ENCODE measurements at regions not wholly inside any gene's neighbourhood (a gene's known extent, or its start where the extent isn't known, plus 50 kb on each side); places are given as distances from the start of the nearest gene placed in this dataset.

DNA sequence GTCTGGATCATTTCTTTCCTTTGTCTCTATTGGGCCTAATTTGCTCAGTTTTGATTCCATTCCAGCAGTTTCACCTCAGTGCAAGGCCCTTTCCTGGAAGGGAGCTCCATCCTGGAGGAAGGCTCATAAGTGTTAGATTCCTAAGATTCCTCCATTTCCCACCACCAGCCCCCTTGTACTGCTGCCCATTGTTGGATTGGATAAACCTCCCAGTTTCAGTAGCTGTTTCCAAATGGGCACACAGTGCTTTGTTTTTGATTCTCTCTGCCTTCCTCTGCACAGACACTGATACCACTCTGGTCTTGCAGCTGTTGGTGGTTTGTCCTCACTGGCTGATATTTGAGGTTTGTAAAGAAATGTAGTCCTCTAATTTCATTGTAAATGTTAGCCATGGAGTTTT, 158.9 kb downstream of the SLC15A5 start:
- DNase-seq = peak; percentile 93
- H3K56ac ChIP-seq (ENCODE audit: low read length) = peak overlapping the region; percentile 75
- H3K4me2 ChIP-seq (ENCODE audit: low read length) = peak overlapping the region; percentile 31

DNA sequence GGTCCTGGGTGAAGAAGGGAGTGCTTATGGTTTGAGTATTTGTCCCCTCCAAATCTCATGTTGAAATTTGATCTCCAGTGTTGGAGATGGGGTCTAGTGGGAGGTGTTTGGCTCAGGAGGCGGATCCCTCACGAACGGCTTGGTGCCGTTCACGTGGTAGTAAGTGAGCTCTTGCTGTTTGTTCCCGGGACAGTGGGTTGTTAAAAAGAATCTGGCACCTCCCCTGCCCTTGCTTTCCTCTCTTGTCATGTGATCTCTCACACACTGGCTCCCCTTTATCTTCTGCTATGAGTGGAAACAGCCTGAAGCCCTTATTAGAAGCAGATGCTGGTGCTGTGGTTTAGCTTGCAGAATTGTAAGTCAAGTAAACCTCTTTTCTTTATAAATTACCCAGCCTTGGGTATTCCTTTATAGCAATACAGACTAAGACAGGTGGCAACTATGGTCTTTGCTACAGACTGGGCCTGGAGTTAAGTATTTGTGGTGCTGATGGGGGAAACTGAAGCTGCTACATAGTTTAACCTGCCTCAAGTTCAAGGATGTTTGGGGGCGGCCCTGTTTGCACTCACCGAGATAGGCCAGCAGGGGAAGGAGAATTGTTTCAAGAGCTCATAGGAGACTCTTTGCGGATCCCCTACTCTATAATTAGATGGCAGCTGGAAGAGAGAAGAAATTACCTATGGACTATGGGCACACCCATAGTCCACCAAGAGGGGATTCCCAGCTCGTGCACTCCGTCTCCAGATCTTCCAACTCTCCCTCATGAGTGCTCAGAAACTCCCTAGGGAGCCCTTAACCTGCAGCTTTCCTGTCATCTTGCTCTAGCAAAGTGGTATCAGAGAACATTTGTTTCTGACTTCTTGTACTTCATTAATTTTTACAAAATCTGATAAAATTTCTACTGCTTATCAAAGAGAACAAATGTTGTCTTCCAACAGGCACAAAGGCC, 164.6 kb downstream of the SLC15A5 start:
- no peak overlapping the region for H3K4me3 ChIP-seq (ENCODE audit: low read length)
- H3K36me3 ChIP-seq (ENCODE audit: control insufficient read depth, insufficient read depth, low read length) = no peaks in the 10 kb centered on the region
- no peak overlapping the region for H3K23ac ChIP-seq (ENCODE audit: low read length)

More for the DNA sequence above, 158.9 kb downstream of the SLC15A5 start:
- H3K9ac ChIP-seq (ENCODE audit: low read length) = no peak overlapping the region
- no peak overlapping the region for H2BK15ac ChIP-seq (replicated peaks; ENCODE audit: low read depth)
- no peaks in the 10 kb centered on the region for H3K79me2 ChIP-seq (ENCODE audit: control insufficient read depth, insufficient read depth, low read length)
- peaks cover 13% of the 10 kb centered on the region for H3K4me1 ChIP-seq (ENCODE audit: control insufficient read depth, low read depth, low read length)
- peak overlapping the region; percentile 65 for H3K27ac ChIP-seq (ENCODE audit: low read depth, low read length)
- no peak overlapping the region for H3K23ac ChIP-seq (ENCODE audit: low read length)
- H2AK5ac ChIP-seq (ENCODE audit: low read length) = no peak overlapping the region
- H3K36me3 ChIP-seq (ENCODE audit: control insufficient read depth, insufficient read depth, low read length) = no peaks in the 10 kb centered on the region
- H3K18ac ChIP-seq (ENCODE audit: low read length) = no peak overlapping the region
- H3K27me3 ChIP-seq (ENCODE audit: insufficient read depth, low read length, poor library complexity) = no peaks in the 10 kb centered on the region
- H2BK5ac ChIP-seq (ENCODE audit: low read length) = peak overlapping the region; percentile 85
- peak overlapping the region; percentile 40 for H4K5ac ChIP-seq (ENCODE audit: low read length)
- H3K4ac ChIP-seq (ENCODE audit: low read depth, low read length) = no peak overlapping the region
- H3K79me1 ChIP-seq (ENCODE audit: low read length) = no peaks in the 10 kb centered on the region
- H2BK120ac ChIP-seq (ENCODE audit: low read depth, low read length) = no peak overlapping the region
- H3K4me3 ChIP-seq (ENCODE audit: low read length) = no peak overlapping the region
- H4K8ac ChIP-seq (ENCODE audit: low read depth, low read length) = no peak overlapping the region

DNA sequence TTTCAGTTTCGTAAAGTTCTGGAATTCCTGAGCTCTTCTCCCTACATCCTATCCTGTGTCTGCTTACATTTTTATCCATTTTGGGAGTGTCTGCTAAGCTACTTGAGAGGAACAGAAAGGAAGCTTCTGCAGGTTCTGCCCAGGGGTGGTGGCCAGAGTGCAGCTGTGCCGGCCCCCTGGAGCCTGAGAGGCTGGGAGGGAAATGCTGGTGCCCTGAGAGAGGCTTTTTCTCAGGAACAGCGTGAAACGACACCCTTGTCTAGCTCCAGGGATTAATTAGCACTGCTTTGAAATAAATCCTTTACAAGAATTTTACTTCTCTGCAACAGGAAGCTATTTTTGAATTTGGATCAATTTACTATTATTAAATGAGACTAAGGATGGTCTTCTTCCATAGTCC, 165.4 kb downstream of the SLC15A5 start:
- Histone ChIP-seq H3K4me3 (ENCODE audit: low read length) (no peak overlapping the region), H3K4me1 (ENCODE audit: control insufficient read depth, low read depth, low read length) (peaks cover 7% of the 10 kb centered on the region), H3K27ac (ENCODE audit: low read depth, low read length) (peak overlapping the region; percentile 48), H3K18ac (ENCODE audit: low read length) (no peak overlapping the region), H4K5ac (ENCODE audit: low read length) (no peak overlapping the region), H3K56ac (ENCODE audit: low read length) (no peak overlapping the region), H3K23ac (ENCODE audit: low read length) (no peak overlapping the region), H3K4ac (ENCODE audit: low read depth, low read length) (no peak overlapping the region), H3K27me3 (ENCODE audit: insufficient read depth, low read length, poor library complexity) (no peaks in the 10 kb centered on the region), H2AK5ac (ENCODE audit: low read length) (no peak overlapping the region), H3K36me3 (ENCODE audit: control insufficient read depth, insufficient read depth, low read length) (no peaks in the 10 kb centered on the region), H3K79me2 (ENCODE audit: control insufficient read depth, insufficient read depth, low read length) (no peaks in the 10 kb centered on the region), H2BK120ac (ENCODE audit: low read depth, low read length) (no peak overlapping the region), H3K79me1 (ENCODE audit: low read length) (no peaks in the 10 kb centered on the region), H4K8ac (ENCODE audit: low read depth, low read length) (no peak overlapping the region), H3K4me2 (ENCODE audit: low read length) (no peak overlapping the region), H2BK5ac (ENCODE audit: low read length) (no peak overlapping the region), H2BK15ac (replicated peaks; ENCODE audit: low read depth) (no peak overlapping the region), H3K9ac (ENCODE audit: low read length) (no peak overlapping the region)
- peak; percentile 22 for DNase-seq
- WGBS (ENCODE audit: extremely low coverage, insufficient coverage, low lambda C conversion rate) = no CpG with 5 or more reads among the region's 4 CpGs

More for the DNA sequence above, 164.6 kb downstream of the SLC15A5 start:
- Histone ChIP-seq H3K18ac (ENCODE audit: low read length) (peak overlapping the region; percentile 75), H4K8ac (ENCODE audit: low read depth, low read length) (no peak overlapping the region), H3K4me2 (ENCODE audit: low read length) (no peak overlapping the region), H2BK5ac (ENCODE audit: low read length) (no peak overlapping the region), H3K4ac (ENCODE audit: low read depth, low read length) (no peak overlapping the region), H3K79me2 (ENCODE audit: control insufficient read depth, insufficient read depth, low read length) (no peaks in the 10 kb centered on the region), H4K5ac (ENCODE audit: low read length) (no peak overlapping the region), H3K56ac (ENCODE audit: low read length) (peak overlapping the region; percentile 36), H2BK120ac (ENCODE audit: low read depth, low read length) (peak overlapping the region; percentile 88), H3K9ac (ENCODE audit: low read length) (peak overlapping the region; percentile 18), H3K27ac (ENCODE audit: low read depth, low read length) (peak overlapping the region; percentile 48), H2BK15ac (replicated peaks; ENCODE audit: low read depth) (no peak overlapping the region), H3K27me3 (ENCODE audit: insufficient read depth, low read length, poor library complexity) (no peaks in the 10 kb centered on the region), H2AK5ac (ENCODE audit: low read length) (no peak overlapping the region), H3K79me1 (ENCODE audit: low read length) (no peaks in the 10 kb centered on the region), H3K4me1 (ENCODE audit: control insufficient read depth, low read depth, low read length) (peaks cover 7% of the 10 kb centered on the region)
- no CpG with 5 or more reads among the region's 11 CpGs for WGBS (ENCODE audit: extremely low coverage, insufficient coverage, low lambda C conversion rate)
- peak; percentile 91 for DNase-seq

DNA sequence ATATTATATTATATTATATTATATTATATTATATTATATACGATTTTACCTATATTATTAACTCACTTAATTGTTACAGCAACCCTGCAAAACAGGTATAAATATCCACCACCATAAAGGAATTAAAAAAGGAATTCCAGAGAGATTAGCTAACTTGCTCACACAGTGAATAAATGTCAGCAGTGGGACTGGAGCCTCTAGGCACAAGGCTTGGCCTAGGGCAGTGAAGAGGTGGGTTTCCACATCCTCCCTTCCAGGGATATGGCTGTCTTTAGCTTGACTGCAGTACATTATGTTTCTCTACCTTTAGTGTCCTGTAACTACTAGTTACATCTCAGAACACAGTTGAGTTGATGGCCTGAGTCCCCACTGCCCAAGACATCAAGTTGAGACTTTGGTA, 166.9 kb downstream of the SLC15A5 start:
- no peak overlapping the region for H3K4ac ChIP-seq (ENCODE audit: low read depth, low read length)
- no peak overlapping the region for H4K5ac ChIP-seq (ENCODE audit: low read length)
- WGBS (ENCODE audit: extremely low coverage, insufficient coverage, low lambda C conversion rate) = no CpG with 5 or more reads among the region's 1 CpG
- DNase-seq = no peak
- no peak overlapping the region for H2AK5ac ChIP-seq (ENCODE audit: low read length)
- H2BK5ac ChIP-seq (ENCODE audit: low read length) = no peak overlapping the region
- H3K36me3 ChIP-seq (ENCODE audit: control insufficient read depth, insufficient read depth, low read length) = no peaks in the 10 kb centered on the region
- no peak overlapping the region for H3K18ac ChIP-seq (ENCODE audit: low read length)
- no peak overlapping the region for H3K4me3 ChIP-seq (ENCODE audit: low read length)
- no peak overlapping the region for H3K56ac ChIP-seq (ENCODE audit: low read length)
- no peaks in the 10 kb centered on the region for H3K79me2 ChIP-seq (ENCODE audit: control insufficient read depth, insufficient read depth, low read length)
- H4K8ac ChIP-seq (ENCODE audit: low read depth, low read length) = no peak overlapping the region
- no peak overlapping the region for H2BK15ac ChIP-seq (replicated peaks; ENCODE audit: low read depth)
- peaks cover 7% of the 10 kb centered on the region for H3K4me1 ChIP-seq (ENCODE audit: control insufficient read depth, low read depth, low read length)
- H2BK120ac ChIP-seq (ENCODE audit: low read depth, low read length) = no peak overlapping the region
- H3K23ac ChIP-seq (ENCODE audit: low read length) = no peak overlapping the region
- no peak overlapping the region for H3K27ac ChIP-seq (ENCODE audit: low read depth, low read length)
- H3K9ac ChIP-seq (ENCODE audit: low read length) = no peak overlapping the region
- H3K27me3 ChIP-seq (ENCODE audit: insufficient read depth, low read length, poor library complexity) = no peaks in the 10 kb centered on the region
- no peaks in the 10 kb centered on the region for H3K79me1 ChIP-seq (ENCODE audit: low read length)
- H3K4me2 ChIP-seq (ENCODE audit: low read length) = no peak overlapping the region

DNA sequence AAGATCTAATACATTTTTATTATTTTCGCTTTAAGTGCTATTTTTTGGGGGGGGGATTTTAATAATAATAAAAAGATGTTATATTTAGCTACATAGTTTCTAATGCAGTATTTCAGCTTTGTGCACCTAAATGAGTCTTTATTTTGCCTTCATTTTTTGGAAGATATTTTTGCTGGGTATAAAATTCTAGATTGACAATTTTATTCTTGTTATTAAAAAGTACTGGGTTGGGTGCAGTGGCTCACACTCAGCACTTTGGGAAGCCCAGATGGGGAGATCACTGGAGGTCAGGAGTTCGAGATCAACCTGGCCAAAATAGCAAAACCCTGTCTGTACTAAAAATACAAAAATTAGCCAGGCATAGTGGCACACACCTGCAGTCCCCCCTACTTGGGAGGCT, 173.6 kb downstream of the SLC15A5 start:
- Histone ChIP-seq H2BK120ac (ENCODE audit: low read depth, low read length) (no peak overlapping the region), H4K8ac (ENCODE audit: low read depth, low read length) (no peak overlapping the region), H3K4me1 (ENCODE audit: control insufficient read depth, low read depth, low read length) (no peaks in the 10 kb centered on the region), H4K5ac (ENCODE audit: low read length) (no peak overlapping the region), H3K79me2 (ENCODE audit: control insufficient read depth, insufficient read depth, low read length) (no peaks in the 10 kb centered on the region), H2BK5ac (ENCODE audit: low read length) (no peak overlapping the region), H3K23ac (ENCODE audit: low read length) (no peak overlapping the region), H3K27me3 (ENCODE audit: insufficient read depth, low read length, poor library complexity) (no peaks in the 10 kb centered on the region), H3K4me2 (ENCODE audit: low read length) (no peak overlapping the region), H3K36me3 (ENCODE audit: control insufficient read depth, insufficient read depth, low read length) (no peaks in the 10 kb centered on the region), H3K27ac (ENCODE audit: low read depth, low read length) (no peak overlapping the region), H3K4ac (ENCODE audit: low read depth, low read length) (no peak overlapping the region), H3K4me3 (ENCODE audit: low read length) (no peak overlapping the region), H3K18ac (ENCODE audit: low read length) (no peak overlapping the region), H3K56ac (ENCODE audit: low read length) (no peak overlapping the region), H2BK15ac (replicated peaks; ENCODE audit: low read depth) (no peak overlapping the region), H2AK5ac (ENCODE audit: low read length) (no peak overlapping the region), H3K79me1 (ENCODE audit: low read length) (no peaks in the 10 kb centered on the region), H3K9ac (ENCODE audit: low read length) (no peak overlapping the region)
- DNase-seq = no peak
- WGBS (ENCODE audit: extremely low coverage, insufficient coverage, low lambda C conversion rate) = 100% methylated on average over 1 of the region's 2 CpGs

Measured in mesendoderm (in vitro differentiated cells).